ENCODE measurements at regions not wholly inside any gene's neighbourhood (a gene's known extent, or its start where the extent isn't known, plus 50 kb on each side); places are given as distances from the start of the nearest gene placed in this dataset.

DNA sequence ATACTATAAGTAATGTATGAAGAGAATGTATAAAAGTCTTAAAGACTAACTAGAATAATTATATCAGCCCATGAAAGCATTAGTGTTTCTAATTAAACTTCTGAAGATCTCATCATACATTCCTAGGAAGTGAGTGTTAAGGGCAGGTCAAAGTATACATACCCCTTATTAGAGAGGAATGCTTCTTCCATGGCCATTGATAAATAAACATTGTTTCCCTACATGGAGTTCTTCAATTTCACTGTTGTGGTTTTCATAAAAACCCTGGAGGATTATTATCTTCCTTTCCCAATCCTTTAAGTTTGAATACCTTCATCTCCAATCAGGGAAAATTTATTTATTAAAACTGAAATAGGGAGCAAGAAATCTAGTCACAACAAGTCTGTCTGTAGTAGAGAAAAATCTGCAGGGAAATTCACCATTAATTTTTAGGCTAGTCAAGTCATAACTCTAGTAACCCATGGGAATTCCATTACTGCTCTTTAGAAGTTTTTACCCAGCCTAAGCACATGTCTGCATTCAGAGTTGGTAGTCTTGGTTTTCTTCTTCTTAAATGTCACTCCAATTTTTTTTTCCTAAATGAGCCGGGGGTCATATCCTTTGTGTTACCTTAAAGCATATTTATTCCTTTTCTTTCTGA, 147.0 kb downstream of the TNFSF18 start:
- no peak overlapping the region for H3K27ac ChIP-seq

DNA sequence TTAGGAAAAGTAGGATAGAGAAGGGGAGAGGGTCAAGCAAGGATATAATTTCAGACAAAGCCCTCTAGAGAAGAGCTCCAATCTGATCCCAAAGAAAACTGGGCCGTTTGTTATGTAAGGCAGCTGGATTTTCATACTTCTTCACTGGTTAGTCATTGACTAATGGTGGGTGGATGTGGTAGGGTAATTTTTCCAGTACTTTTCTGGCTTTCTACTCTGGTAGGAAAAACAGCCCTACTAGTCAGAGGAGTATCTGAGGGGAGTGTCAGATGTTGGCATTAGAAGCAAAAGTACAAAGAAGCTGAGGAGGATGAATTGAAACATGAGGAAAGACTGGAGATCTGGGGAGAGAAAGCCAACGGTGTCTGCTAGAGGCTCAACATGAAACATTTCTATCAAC, 145.3 kb downstream of the TNFSF18 start:
- no peak for DNase-seq
- peaks cover 24% of the 10 kb centered on the region for H3K27me3 ChIP-seq (ENCODE audit: insufficient read depth, low read depth, severe bottlenecking)
- no peak overlapping the region for H3K27ac ChIP-seq
- H3K36me3 ChIP-seq = no peaks in the 10 kb centered on the region
- H3K9me3 ChIP-seq (ENCODE audit: severe bottlenecking) = peaks cover 4% of the 10 kb centered on the region
- no peak for TF ChIP-seq CTCF (IDR thresholded peaks at IDR 0.05; ENCODE audit: low read depth, low read length)
- H3K4me3 ChIP-seq (ENCODE audit: low read depth, low read length) = no peak overlapping the region

More for the DNA sequence above, 147.0 kb downstream of the TNFSF18 start:
- peaks cover 24% of the 10 kb centered on the region for H3K27me3 ChIP-seq (ENCODE audit: insufficient read depth, low read depth, severe bottlenecking)
- TF ChIP-seq CTCF (IDR thresholded peaks at IDR 0.05; ENCODE audit: low read depth, low read length) = no peak
- H3K4me3 ChIP-seq (ENCODE audit: low read depth, low read length) = no peak overlapping the region
- no peaks in the 10 kb centered on the region for H3K36me3 ChIP-seq
- peaks cover 4% of the 10 kb centered on the region for H3K9me3 ChIP-seq (ENCODE audit: severe bottlenecking)
- no peak for DNase-seq

GRCh38 chr1:172906778-172907592, 143.8 kb downstream of the TNFSF18 start:
- TF ChIP-seq CTCF (IDR thresholded peaks at IDR 0.05; ENCODE audit: low read depth, low read length) = no peak
- no peak overlapping the region for H3K4me3 ChIP-seq (ENCODE audit: low read depth, low read length)
- DNase-seq = no peak

GRCh38 chr1:172907834-172908326, 142.9 kb downstream of the TNFSF18 start:
- no peaks in the 10 kb centered on the region for H3K36me3 ChIP-seq
- H3K9me3 ChIP-seq (ENCODE audit: severe bottlenecking) = peaks cover 6% of the 10 kb centered on the region
- DNase-seq = no peak
- H3K4me3 ChIP-seq (ENCODE audit: low read depth, low read length) = no peak overlapping the region
- no peak for TF ChIP-seq CTCF (IDR thresholded peaks at IDR 0.05; ENCODE audit: low read depth, low read length)
- H3K27me3 ChIP-seq (ENCODE audit: insufficient read depth, low read depth, severe bottlenecking) = peaks cover 24% of the 10 kb centered on the region
- no peak overlapping the region for H3K27ac ChIP-seq

More at GRCh38 chr1:172906778-172907592, 143.8 kb downstream of the TNFSF18 start:
- H3K36me3 ChIP-seq = no peaks in the 10 kb centered on the region
- H3K27me3 ChIP-seq (ENCODE audit: insufficient read depth, low read depth, severe bottlenecking) = peaks cover 25% of the 10 kb centered on the region
- H3K27ac ChIP-seq = no peak overlapping the region
- peaks cover 4% of the 10 kb centered on the region for H3K9me3 ChIP-seq (ENCODE audit: severe bottlenecking)

- no peak for TF ChIP-seq CTCF (IDR thresholded peaks at IDR 0.05; ENCODE audit: low read depth, low read length)
- Histone ChIP-seq H3K27me3 (ENCODE audit: insufficient read depth, low read depth, severe bottlenecking) (peaks cover 26% of the 10 kb centered on the region), H3K36me3 (no peaks in the 10 kb centered on the region), H3K4me3 (ENCODE audit: low read depth, low read length) (no peak overlapping the region), H3K9me3 (ENCODE audit: severe bottlenecking) (peaks cover 7% of the 10 kb centered on the region), H3K27ac (no peak overlapping the region)
- no peak for DNase-seq
Measured at GRCh38 chr1:172909606-172910326, 141.0 kb downstream of the TNFSF18 start.

Measured in WERI-Rb-1 (cell line).